Endodermal cell (in vitro differentiated cells): ENCODE measurements at regions not wholly inside any gene's neighbourhood (a gene's known extent, or its start where the extent isn't known, plus 50 kb on each side); places are given as distances from the start of the nearest gene placed in this dataset.

Experiments
- DNase-seq: peaks from one replicate; pipeline ENCODE4 v3.0.0-alpha.2; 2017
- H3K27ac ChIP-seq: 2 replicates; pipeline ENCODE4 v1.5.1; 2013; ENCODE audit warnings: mild to moderate bottlenecking, low read depth, low read length, moderate library complexity
- H3K27me3 ChIP-seq: 2 replicates; pipeline ENCODE4 v1.6.1; 2013; ENCODE audit warnings: mild to moderate bottlenecking, low read length, moderate library complexity; ENCODE audit not compliant: insufficient read depth, control insufficient read depth, poor library complexity, severe bottlenecking
- H3K36me3 ChIP-seq: 2 replicates; pipeline ENCODE4 v1.7.0; 2013; ENCODE audit warnings: mild to moderate bottlenecking, low read length, moderate library complexity; ENCODE audit not compliant: control insufficient read depth, insufficient read depth
- H3K4me1 ChIP-seq: one replicate; pipeline ENCODE4 v1.7.0; 2013; ENCODE audit warnings: low read length; ENCODE audit not compliant: control insufficient read depth, insufficient read depth
- H3K4me3 ChIP-seq: 2 replicates; pipeline ENCODE4 v1.5.1; 2013; ENCODE audit warnings: mild to moderate bottlenecking, low read length, moderate library complexity
- H3K9ac ChIP-seq: 2 replicates; pipeline ENCODE4 v1.6.1; 2013; ENCODE audit warnings: mild to moderate bottlenecking, low read length, moderate library complexity; ENCODE audit not compliant: poor library complexity, severe bottlenecking; ENCODE audit errors: extremely low read depth
- H3K9me3 ChIP-seq: 2 replicates; pipeline ENCODE4 v1.6.1; 2013; ENCODE audit warnings: mild to moderate bottlenecking, low read length, moderate library complexity; ENCODE audit not compliant: control insufficient read depth
- H3K27ac Mint-ChIP-seq: 2 replicates; pipeline ENCODE4 v1.8.0; 2020; ENCODE audit warnings: mixed read lengths
- H3K27me3 Mint-ChIP-seq: 2 replicates; pipeline ENCODE4 v1.8.0; 2021; ENCODE audit warnings: mild to moderate bottlenecking, mixed read lengths; ENCODE audit not compliant: insufficient read depth
- H3K36me3 Mint-ChIP-seq: 2 replicates; pipeline ENCODE4 v1.8.0; 2020; ENCODE audit warnings: low read depth, mixed read lengths
- H3K4me1 Mint-ChIP-seq: 2 replicates; pipeline ENCODE4 v1.8.0; 2020; ENCODE audit warnings: mixed read lengths
- H3K4me3 Mint-ChIP-seq: 2 replicates; pipeline ENCODE4 v1.8.0; 2020; ENCODE audit warnings: mild to moderate bottlenecking, moderate library complexity, mixed read lengths
- H3K9me3 Mint-ChIP-seq: 2 replicates; pipeline ENCODE4 v1.8.0; 2020; ENCODE audit warnings: mild to moderate bottlenecking, mixed read lengths
- CTCF ChIP-seq: fragments of 200-600 bp; sonication (generic); conservative IDR thresholded peaks from 2 replicates; pipeline ENCODE4 v1.5.0; 2021; ENCODE audit warnings: antibody characterized with exemption, mild to moderate bottlenecking
- WGBS, 2 experiments: methylation state at CpG; one replicate each; pipeline versions ENCODE4 v1.1.5 to v1.1.7; 2013; ENCODE audit warnings: missing lambda C conversion rate in 2 of 2, mixed read lengths in 1 of 2; ENCODE audit not compliant: insufficient coverage in 1 of 2, insufficient read length in 1 of 2; 5-methylcytosine and 5-hydroxymethylcytosine counted together

- Histone ChIP-seq H3K27ac (no peak overlapping the region), H3K9me3 (no peaks in the 10 kb centered on the region), H3K4me3 (no peak overlapping the region), H3K4me1 (no peaks in the 10 kb centered on the region), H3K36me3 (no peaks in the 10 kb centered on the region), H3K9ac (no peak overlapping the region), H3K27me3 (no peaks in the 10 kb centered on the region)
- no peak overlapping the region for H3K4me3 Mint-ChIP-seq
- H3K36me3 Mint-ChIP-seq = no peaks in the 10 kb centered on the region
- WGBS, 2 experiments = 89 to 91% methylated on average over 4 to 6 of the region's 6 CpGs
- no peak overlapping the region for H3K27ac Mint-ChIP-seq
- no peak for TF ChIP-seq CTCF
- H3K9me3 Mint-ChIP-seq = no peaks in the 10 kb centered on the region
- no peak for DNase-seq
- H3K27me3 Mint-ChIP-seq = no peaks in the 10 kb centered on the region
- H3K4me1 Mint-ChIP-seq = peaks cover 4% of the 10 kb centered on the region
Observed at GRCh38 chr22:36088292-36088691, 59.7 kb upstream of the RBFOX2 start.

DNA sequence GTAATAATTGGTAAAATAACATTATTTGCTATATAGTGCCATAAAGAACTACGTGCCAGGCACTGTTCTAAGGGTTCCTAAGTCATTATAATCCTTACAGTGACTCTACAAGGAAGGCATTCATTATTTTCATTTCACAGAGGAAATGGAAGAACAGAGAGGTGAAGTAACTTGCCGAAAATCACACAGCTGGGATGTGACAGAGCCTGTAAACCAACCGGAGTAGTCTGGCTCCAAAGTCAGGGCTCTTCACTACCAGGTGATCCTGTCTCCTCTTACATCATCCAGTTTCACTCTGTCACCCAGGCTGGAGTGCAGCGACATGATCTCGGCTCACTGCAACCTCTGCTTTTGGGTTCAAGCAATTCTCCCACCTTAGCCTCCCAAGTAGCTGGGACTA is 59.2 kb upstream of the RBFOX2 start:
- H3K4me1 ChIP-seq = no peaks in the 10 kb centered on the region
- no peak overlapping the region for H3K4me3 ChIP-seq
- no peak for DNase-seq
- H3K9ac ChIP-seq = no peak overlapping the region
- Mint-ChIP-seq H3K4me3 (no peak overlapping the region), H3K27ac (no peak overlapping the region), H3K9me3 (no peaks in the 10 kb centered on the region), H3K27me3 (no peaks in the 10 kb centered on the region), H3K4me1 (peaks cover 4% of the 10 kb centered on the region), H3K36me3 (no peaks in the 10 kb centered on the region)
- no peaks in the 10 kb centered on the region for H3K9me3 ChIP-seq
- 91 to 94% methylated on average over 4 to 5 of the region's 5 CpGs for WGBS, 2 experiments
- no peak for TF ChIP-seq CTCF
- no peaks in the 10 kb centered on the region for H3K27me3 ChIP-seq
- H3K36me3 ChIP-seq = no peaks in the 10 kb centered on the region
- H3K27ac ChIP-seq = no peak overlapping the region

- H3K4me1 ChIP-seq = no peaks in the 10 kb centered on the region
- no peak overlapping the region for H3K27ac ChIP-seq
- no peak overlapping the region for H3K4me3 ChIP-seq
- no peak for TF ChIP-seq CTCF
- H3K27ac Mint-ChIP-seq = no peak overlapping the region
- H3K9me3 Mint-ChIP-seq = no peaks in the 10 kb centered on the region
- no peaks in the 10 kb centered on the region for H3K36me3 Mint-ChIP-seq
- H3K36me3 ChIP-seq = no peaks in the 10 kb centered on the region
- H3K27me3 ChIP-seq = no peaks in the 10 kb centered on the region
- DNase-seq = no peak
- 85 to 95% methylated on average over 9 to 13 of the region's 13 CpGs for WGBS, 2 experiments
- H3K4me3 Mint-ChIP-seq = no peak overlapping the region
- H3K4me1 Mint-ChIP-seq = peaks cover 4% of the 10 kb centered on the region
- no peaks in the 10 kb centered on the region for H3K9me3 ChIP-seq
- no peak overlapping the region for H3K9ac ChIP-seq
- no peaks in the 10 kb centered on the region for H3K27me3 Mint-ChIP-seq
Observed at GRCh38 chr22:36086629-36087254, 58.1 kb upstream of the RBFOX2 start.
